Urothelium cell line (cell line): ENCODE measurements at regions not wholly inside any gene's neighbourhood (a gene's known extent, or its start where the extent isn't known, plus 50 kb on each side); places are given as distances from the start of the nearest gene placed in this dataset.
"Not testable (repeated sequence)": the region's sequence is repeated elsewhere in the genome, so short reads cannot be mapped to it uniquely, and the experiment has no call there.

Experiments
- DNase-seq: peaks from one replicate; pipeline ENCODE4 v3.0.0; 2011; ENCODE audit warnings: low spot score, mixed read lengths
- FAIRE-seq: peaks from 2 replicates; lab custom pipeline; 2011; peaks lifted over from hg19 to GRCh38; lab: Jason Lieb, UNC

- FAIRE-seq, result no peak
- DNase-seq, result no peak
Measured at GRCh38 chr6:3529721-3530120, 72.9 kb upstream of the SLC22A23 start.

GRCh38 chr6:3529232-3529631, 72.4 kb upstream of the SLC22A23 start:
- no peak for DNase-seq
- no peak for FAIRE-seq

- FAIRE-seq, DNase-seq: not testable (repeated sequence)
Measured at GRCh38 chr6:3528081-3528671, 71.3 kb upstream of the SLC22A23 start.

- FAIRE-seq (no peak), DNase-seq (no peak)
Measured at GRCh38 chr6:3527651-3527977, 70.8 kb upstream of the SLC22A23 start.

- FAIRE-seq, result no peak
- no peak for DNase-seq
Measured at GRCh38 chr6:3526962-3527650, 70.3 kb upstream of the SLC22A23 start.

GRCh38 chr6:3525915-3526314, 69.1 kb upstream of the SLC22A23 start:
- FAIRE-seq (no peak), DNase-seq (no peak)

GRCh38 chr6:3524456-3524855, 67.6 kb upstream of the SLC22A23 start:
- DNase-seq, result no peak
- no peak for FAIRE-seq

GRCh38 chr6:3523966-3524365, 67.1 kb upstream of the SLC22A23 start:
- DNase-seq, result no peak
- no peak for FAIRE-seq

- DNase-seq, result no peak
Measured at GRCh38 chr6:3523271-3523670, 66.4 kb upstream of the SLC22A23 start.

GRCh38 chr6:3522561-3523260, 65.9 kb upstream of the SLC22A23 start:
- FAIRE-seq (no peak), DNase-seq (peak; percentile 48)

More at GRCh38 chr6:3523271-3523670, 66.4 kb upstream of the SLC22A23 start:
- FAIRE-seq, result no peak

GRCh38 chr6:3520281-3521230, 63.7 kb upstream of the SLC22A23 start:
- FAIRE-seq, result no peak
- no peak for DNase-seq

GRCh38 chr6:3518356-3519190, 61.7 kb upstream of the SLC22A23 start:
- FAIRE-seq (peak; percentile 82), DNase-seq (peak; percentile 76)

- DNase-seq (peak; percentile 15), FAIRE-seq (no peak)
Measured at GRCh38 chr6:3517350-3517749, 60.5 kb upstream of the SLC22A23 start.

- FAIRE-seq (no peak), DNase-seq (peak; percentile 9)
Measured at GRCh38 chr6:3516092-3516491, 59.2 kb upstream of the SLC22A23 start.

GRCh38 chr6:3515669-3516068, 58.8 kb upstream of the SLC22A23 start:
- DNase-seq (no peak), FAIRE-seq (no peak)

GRCh38 chr6:3513416-3513815, 56.6 kb upstream of the SLC22A23 start:
- no peak for FAIRE-seq
- DNase-seq, result no peak

- no peak for FAIRE-seq
- DNase-seq, result no peak
Measured at GRCh38 chr6:3512832-3513231, 56.0 kb upstream of the SLC22A23 start.

- no peak for FAIRE-seq
- DNase-seq, result no peak
Measured at GRCh38 chr6:3510617-3511016, 53.8 kb upstream of the SLC22A23 start.

GRCh38 chr6:3510178-3510577, 53.3 kb upstream of the SLC22A23 start:
- FAIRE-seq (no peak), DNase-seq (no peak)

GRCh38 chr6:3509336-3509735, 52.5 kb upstream of the SLC22A23 start:
- DNase-seq (no peak), FAIRE-seq (no peak)
